ENCODE measurements at regions not wholly inside any gene's neighbourhood (a gene's known extent, or its start where the extent isn't known, plus 50 kb on each side); places are given as distances from the start of the nearest gene placed in this dataset.

DNA sequence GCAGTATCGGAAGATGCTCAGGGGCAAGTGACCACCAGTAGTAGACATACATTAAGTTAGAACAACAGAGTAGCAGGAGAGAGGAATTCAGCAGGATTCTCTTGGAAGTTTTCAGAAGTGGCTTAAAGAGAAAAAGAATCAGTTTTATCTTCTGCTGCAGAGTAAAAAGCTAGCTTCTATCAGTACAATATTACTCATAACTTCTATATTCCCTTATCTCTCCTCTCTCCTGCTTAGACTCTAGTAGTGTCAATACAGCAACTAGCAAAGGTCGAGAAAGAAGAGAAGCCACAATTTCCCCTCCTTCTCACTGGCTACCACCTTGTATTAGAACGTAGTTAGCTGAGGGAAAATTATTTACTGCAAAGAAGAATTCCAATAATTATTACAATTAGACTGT lies 539.7 kb downstream of the DIPK2A start:
- FAIRE-seq (no peak), DNase-seq (ENCODE audit: insufficient read length) (no peak)
- TF ChIP-seq POLR2AphosphoS5 (IDR thresholded peaks at IDR 0.05; ENCODE audit: low read depth, low read length): no peak
- TF ChIP-seq TAF1 (IDR thresholded peaks at IDR 0.05; ENCODE audit: borderline replicate concordance, low read depth, low read length): no peak
- no peak for TF ChIP-seq POLR2A (IDR thresholded peaks at IDR 0.05; ENCODE audit: low read depth, low read length)

DNA sequence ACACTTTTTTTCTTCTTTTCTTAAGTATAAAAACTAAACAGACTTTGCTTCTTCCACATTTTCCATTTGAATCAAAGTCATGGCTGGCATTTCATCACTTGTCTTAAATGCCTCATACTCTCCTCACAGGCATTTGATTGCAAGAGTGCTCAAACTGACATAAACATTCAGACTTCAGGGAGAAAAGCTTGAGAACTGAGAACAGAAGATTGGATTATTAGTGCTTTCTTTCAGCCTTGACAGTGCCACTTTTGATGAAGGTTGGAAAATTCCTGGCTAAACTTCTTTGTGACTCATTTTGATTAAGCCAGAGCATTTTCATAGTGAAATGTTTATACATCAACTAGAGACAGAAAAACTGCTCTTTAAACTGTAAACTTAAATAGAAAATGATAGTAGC lies 544.4 kb downstream of the DIPK2A start:
- TF ChIP-seq POLR2A (IDR thresholded peaks at IDR 0.05; ENCODE audit: low read depth, low read length) (no peak), POLR2AphosphoS5 (IDR thresholded peaks at IDR 0.05; ENCODE audit: low read depth, low read length) (no peak), TAF1 (IDR thresholded peaks at IDR 0.05; ENCODE audit: borderline replicate concordance, low read depth, low read length) (no peak)
- FAIRE-seq (no peak), DNase-seq (ENCODE audit: insufficient read length) (no peak)

- DNase-seq (ENCODE audit: insufficient read length) (no peak), FAIRE-seq (no peak)
- TF ChIP-seq POLR2A (IDR thresholded peaks at IDR 0.05; ENCODE audit: low read depth, low read length) (no peak), TAF1 (IDR thresholded peaks at IDR 0.05; ENCODE audit: borderline replicate concordance, low read depth, low read length) (no peak), POLR2AphosphoS5 (IDR thresholded peaks at IDR 0.05; ENCODE audit: low read depth, low read length) (no peak)
Measured at GRCh38 chr3:144516589-144516988, 545.0 kb downstream of the DIPK2A start.

GRCh38 chr3:144521131-144521530 lies 549.5 kb downstream of the DIPK2A start:
- TF ChIP-seq TAF1 (IDR thresholded peaks at IDR 0.05; ENCODE audit: borderline replicate concordance, low read depth, low read length): no peak
- no peak for TF ChIP-seq POLR2A (IDR thresholded peaks at IDR 0.05; ENCODE audit: low read depth, low read length)
- no peak for TF ChIP-seq POLR2AphosphoS5 (IDR thresholded peaks at IDR 0.05; ENCODE audit: low read depth, low read length)
- FAIRE-seq: no peak
- no peak for DNase-seq (ENCODE audit: insufficient read length)

DNA sequence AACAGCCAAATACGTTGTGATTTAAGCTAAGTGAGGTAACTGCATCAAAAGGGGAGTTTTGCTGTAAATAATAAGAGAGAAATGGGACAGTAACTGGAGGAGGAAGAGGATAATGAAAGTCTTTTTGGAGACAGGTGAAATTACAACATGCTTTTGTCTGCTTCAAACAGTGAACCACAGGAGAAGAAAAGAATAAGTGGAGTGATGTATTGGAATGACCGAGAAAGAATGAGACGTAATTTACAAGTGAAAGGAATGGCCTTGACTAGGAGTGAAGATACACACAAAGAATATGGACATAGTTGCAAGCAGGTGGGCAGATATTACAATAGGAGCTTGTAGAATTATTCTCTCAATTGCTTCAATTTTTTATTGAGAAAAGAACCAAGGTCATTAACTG lies 550.8 kb downstream of the DIPK2A start:
- TF ChIP-seq POLR2A (IDR thresholded peaks at IDR 0.05; ENCODE audit: low read depth, low read length) (no peak), TAF1 (IDR thresholded peaks at IDR 0.05; ENCODE audit: borderline replicate concordance, low read depth, low read length) (no peak), POLR2AphosphoS5 (IDR thresholded peaks at IDR 0.05; ENCODE audit: low read depth, low read length) (no peak)
- no peak for DNase-seq (ENCODE audit: insufficient read length)
- FAIRE-seq: no peak

DNA sequence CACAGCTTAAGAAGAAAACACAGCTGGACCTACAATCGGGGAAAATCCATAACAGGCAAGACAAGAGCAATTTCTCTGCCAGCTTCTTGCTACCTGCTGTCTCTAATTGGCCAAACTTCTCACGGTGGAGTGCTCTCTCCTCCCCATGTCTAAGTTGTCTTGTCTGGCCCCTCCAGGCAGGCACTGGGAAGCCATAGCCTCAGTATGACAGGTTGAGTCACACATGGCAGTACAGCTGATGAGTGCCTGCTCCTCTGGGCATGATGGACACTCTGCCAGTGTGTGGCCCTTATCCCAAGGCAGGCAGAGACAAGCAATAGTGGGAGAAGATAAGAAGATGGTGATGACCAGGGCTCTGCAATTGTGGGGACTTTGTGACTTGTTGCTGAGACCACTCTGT lies 551.8 kb downstream of the DIPK2A start:
- no peak for TF ChIP-seq POLR2AphosphoS5 (IDR thresholded peaks at IDR 0.05; ENCODE audit: low read depth, low read length)
- no peak for TF ChIP-seq TAF1 (IDR thresholded peaks at IDR 0.05; ENCODE audit: borderline replicate concordance, low read depth, low read length)
- TF ChIP-seq POLR2A (IDR thresholded peaks at IDR 0.05; ENCODE audit: low read depth, low read length): no peak
- DNase-seq (ENCODE audit: insufficient read length): no peak

DNA sequence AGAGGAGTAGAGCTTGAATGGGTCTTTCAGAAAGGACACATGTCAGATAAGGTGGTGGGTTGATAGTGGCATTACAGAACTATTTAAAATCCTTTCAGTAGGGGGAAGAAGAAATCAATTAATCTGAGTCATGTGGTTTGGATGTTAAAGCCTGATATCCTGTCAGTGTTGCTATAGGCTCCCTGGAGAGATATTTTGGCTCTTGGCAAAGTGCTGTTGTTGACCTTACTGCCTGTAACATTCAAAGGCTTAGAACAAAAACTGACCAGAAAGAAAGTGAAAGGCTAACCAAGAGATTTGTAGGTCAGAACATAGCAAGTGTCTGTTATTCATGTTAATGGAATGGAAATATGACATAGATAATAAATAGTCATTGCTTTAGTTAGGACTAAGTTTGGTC lies 552.9 kb downstream of the DIPK2A start:
- no peak for TF ChIP-seq POLR2AphosphoS5 (IDR thresholded peaks at IDR 0.05; ENCODE audit: low read depth, low read length)
- TF ChIP-seq POLR2A (IDR thresholded peaks at IDR 0.05; ENCODE audit: low read depth, low read length): no peak
- TF ChIP-seq TAF1 (IDR thresholded peaks at IDR 0.05; ENCODE audit: borderline replicate concordance, low read depth, low read length): no peak
- DNase-seq (ENCODE audit: insufficient read length): no peak
- FAIRE-seq: no peak

More for the DNA sequence above, 551.8 kb downstream of the DIPK2A start:
- no peak for FAIRE-seq

GRCh38 chr3:144529566-144529965 lies 557.9 kb downstream of the DIPK2A start:
- TF ChIP-seq TAF1 (IDR thresholded peaks at IDR 0.05; ENCODE audit: borderline replicate concordance, low read depth, low read length) (no peak), POLR2A (IDR thresholded peaks at IDR 0.05; ENCODE audit: low read depth, low read length) (no peak), POLR2AphosphoS5 (IDR thresholded peaks at IDR 0.05; ENCODE audit: low read depth, low read length) (no peak)
- DNase-seq (ENCODE audit: insufficient read length): no peak
- no peak for FAIRE-seq

GRCh38 chr3:144544871-144545270 lies 573.2 kb downstream of the DIPK2A start:
- FAIRE-seq (no peak), DNase-seq (ENCODE audit: insufficient read length) (no peak)
- TF ChIP-seq POLR2A (IDR thresholded peaks at IDR 0.05; ENCODE audit: low read depth, low read length): no peak
- TF ChIP-seq POLR2AphosphoS5 (IDR thresholded peaks at IDR 0.05; ENCODE audit: low read depth, low read length): no peak
- TF ChIP-seq TAF1 (IDR thresholded peaks at IDR 0.05; ENCODE audit: borderline replicate concordance, low read depth, low read length): no peak

DNA sequence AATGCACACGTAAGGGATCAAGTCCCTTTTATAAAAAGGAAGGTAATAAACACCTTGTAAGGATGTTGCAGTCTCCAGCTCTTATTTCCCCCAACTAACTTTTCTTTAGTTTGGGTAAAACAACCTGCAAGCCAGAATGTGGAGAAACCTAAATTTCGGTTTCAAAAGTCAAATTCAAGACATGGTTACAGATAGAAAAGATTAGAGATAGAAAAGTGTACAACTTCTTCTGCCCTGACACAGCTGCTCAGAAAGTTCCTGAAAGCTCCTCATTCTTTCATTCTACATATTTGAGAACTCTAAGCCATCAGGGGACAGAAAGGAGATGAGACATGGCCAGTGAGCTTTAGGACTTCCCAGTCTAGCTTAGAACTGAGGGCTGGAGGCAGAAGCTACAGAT lies 574.9 kb downstream of the DIPK2A start:
- FAIRE-seq (no peak), DNase-seq (ENCODE audit: insufficient read length) (no peak)
- TF ChIP-seq POLR2A (IDR thresholded peaks at IDR 0.05; ENCODE audit: low read depth, low read length): no peak
- no peak for TF ChIP-seq TAF1 (IDR thresholded peaks at IDR 0.05; ENCODE audit: borderline replicate concordance, low read depth, low read length)
- TF ChIP-seq POLR2AphosphoS5 (IDR thresholded peaks at IDR 0.05; ENCODE audit: low read depth, low read length): no peak

- TF ChIP-seq POLR2AphosphoS5 (IDR thresholded peaks at IDR 0.05; ENCODE audit: low read depth, low read length) (no peak), TAF1 (IDR thresholded peaks at IDR 0.05; ENCODE audit: borderline replicate concordance, low read depth, low read length) (no peak), POLR2A (IDR thresholded peaks at IDR 0.05; ENCODE audit: low read depth, low read length) (no peak)
- no peak for FAIRE-seq
- DNase-seq (ENCODE audit: insufficient read length): no peak
Measured at GRCh38 chr3:144548346-144548745, 576.7 kb downstream of the DIPK2A start.

DNA sequence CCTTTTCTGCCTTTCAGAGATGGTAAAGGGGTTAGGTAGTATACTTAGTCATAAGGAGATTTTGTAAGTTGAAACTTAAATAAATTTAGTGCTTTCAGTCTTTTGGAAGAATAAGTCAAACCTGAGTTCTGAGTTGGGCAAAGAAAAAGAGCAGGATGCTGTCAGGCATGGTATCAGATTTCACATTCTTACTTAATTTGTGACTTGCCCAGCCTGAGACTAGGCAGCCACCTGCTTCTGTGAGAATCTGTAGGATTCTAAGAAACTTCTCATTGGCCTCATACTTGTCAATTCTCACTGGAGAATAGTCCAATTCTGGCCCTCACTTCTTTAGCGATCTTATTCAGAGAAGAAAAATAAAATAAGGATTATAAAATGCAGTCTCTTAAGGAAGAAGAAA lies 577.5 kb downstream of the DIPK2A start:
- no peak for FAIRE-seq
- TF ChIP-seq POLR2A (IDR thresholded peaks at IDR 0.05; ENCODE audit: low read depth, low read length): no peak
- TF ChIP-seq TAF1 (IDR thresholded peaks at IDR 0.05; ENCODE audit: borderline replicate concordance, low read depth, low read length): no peak
- TF ChIP-seq POLR2AphosphoS5 (IDR thresholded peaks at IDR 0.05; ENCODE audit: low read depth, low read length): no peak
- DNase-seq (ENCODE audit: insufficient read length): no peak
